ENCODE measurements at regions not wholly inside any gene's neighbourhood (a gene's known extent, or its start where the extent isn't known, plus 50 kb on each side); places are given as distances from the start of the nearest gene placed in this dataset.

DNA sequence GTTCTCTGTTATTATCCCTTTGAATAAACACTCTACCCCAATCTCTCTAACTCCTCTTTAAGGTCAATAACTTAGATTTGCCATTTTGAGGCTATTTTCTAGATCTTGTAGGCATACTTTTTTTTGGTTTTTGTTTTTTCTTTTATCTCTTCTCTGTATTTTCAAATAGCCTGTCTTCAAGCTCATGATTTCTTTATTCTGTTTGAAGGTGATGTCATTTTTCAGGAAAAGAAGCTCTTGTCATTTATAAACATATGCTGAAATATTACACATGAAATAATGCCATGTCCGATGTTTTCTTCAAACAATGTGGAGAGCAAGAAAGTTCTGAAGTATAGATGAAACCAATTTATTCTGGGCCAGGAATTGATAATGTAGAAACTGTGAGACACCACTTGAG, 57.5 kb upstream of the CABCOCO1 start:
- no peak overlapping the region for H3K4me3 ChIP-seq
- TF ChIP-seq EP300 (IDR thresholded peaks at IDR 0.05) (no peak), POLR2A (IDR thresholded peaks at IDR 0.05) (no peak)
- TF ChIP-seq, protein P1, sequence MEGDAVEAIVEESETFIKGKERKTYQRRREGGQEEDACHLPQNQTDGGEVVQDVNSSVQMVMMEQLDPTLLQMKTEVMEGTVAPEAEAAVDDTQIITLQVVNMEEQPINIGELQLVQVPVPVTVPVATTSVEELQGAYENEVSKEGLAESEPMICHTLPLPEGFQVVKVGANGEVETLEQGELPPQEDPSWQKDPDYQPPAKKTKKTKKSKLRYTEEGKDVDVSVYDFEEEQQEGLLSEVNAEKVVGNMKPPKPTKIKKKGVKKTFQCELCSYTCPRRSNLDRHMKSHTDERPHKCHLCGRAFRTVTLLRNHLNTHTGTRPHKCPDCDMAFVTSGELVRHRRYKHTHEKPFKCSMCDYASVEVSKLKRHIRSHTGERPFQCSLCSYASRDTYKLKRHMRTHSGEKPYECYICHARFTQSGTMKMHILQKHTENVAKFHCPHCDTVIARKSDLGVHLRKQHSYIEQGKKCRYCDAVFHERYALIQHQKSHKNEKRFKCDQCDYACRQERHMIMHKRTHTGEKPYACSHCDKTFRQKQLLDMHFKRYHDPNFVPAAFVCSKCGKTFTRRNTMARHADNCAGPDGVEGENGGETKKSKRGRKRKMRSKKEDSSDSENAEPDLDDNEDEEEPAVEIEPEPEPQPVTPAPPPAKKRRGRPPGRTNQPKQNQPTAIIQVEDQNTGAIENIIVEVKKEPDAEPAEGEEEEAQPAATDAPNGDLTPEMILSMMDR (IDR thresholded peaks at IDR 0.05): no peak
- WGBS, 2 donors: 84 to 94% methylated on average over 1 of the region's 1 CpG
- H3K27me3 ChIP-seq: no peaks in the 10 kb centered on the region
- no peaks in the 10 kb centered on the region for H3K4me1 ChIP-seq
- no peak overlapping the region for H3K27ac ChIP-seq
- H3K9me3 ChIP-seq: no peaks in the 10 kb centered on the region
- no peak for DNase-seq (ENCODE audit: low spot score in 2 of 2)
- no peaks in the 10 kb centered on the region for H3K36me3 ChIP-seq

DNA sequence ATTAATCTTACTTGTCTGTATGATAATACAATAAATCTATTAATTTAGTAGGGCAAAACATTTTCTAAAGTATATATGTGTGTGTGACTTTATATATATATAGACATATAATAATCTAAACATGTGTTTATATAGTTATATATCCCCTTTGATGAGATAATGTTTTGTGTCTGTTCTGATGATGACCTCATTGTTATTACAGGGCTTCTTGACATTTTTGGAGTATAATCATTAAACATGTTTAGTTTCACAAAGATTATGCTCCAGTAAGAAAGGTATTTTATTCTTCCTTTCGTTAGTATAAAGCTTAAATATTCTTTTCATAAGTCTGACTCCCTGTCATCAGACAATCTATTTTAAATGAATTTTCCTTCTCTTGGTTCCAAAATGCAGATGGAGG, 62.3 kb upstream of the CABCOCO1 start:
- no peaks in the 10 kb centered on the region for H3K36me3 ChIP-seq
- no peak for DNase-seq (ENCODE audit: low spot score in 2 of 2)
- no peak overlapping the region for H3K4me3 ChIP-seq
- no peaks in the 10 kb centered on the region for H3K9me3 ChIP-seq
- no peak overlapping the region for H3K27ac ChIP-seq
- H3K4me1 ChIP-seq: no peaks in the 10 kb centered on the region
- WGBS, 2 donors: 42 to 53% methylated on average over 1 of the region's 1 CpG
- TF ChIP-seq POLR2A (IDR thresholded peaks at IDR 0.05) (no peak), EP300 (IDR thresholded peaks at IDR 0.05) (no peak)
- TF ChIP-seq, protein P1 (IDR thresholded peaks at IDR 0.05): no peak
- no peaks in the 10 kb centered on the region for H3K27me3 ChIP-seq

DNA sequence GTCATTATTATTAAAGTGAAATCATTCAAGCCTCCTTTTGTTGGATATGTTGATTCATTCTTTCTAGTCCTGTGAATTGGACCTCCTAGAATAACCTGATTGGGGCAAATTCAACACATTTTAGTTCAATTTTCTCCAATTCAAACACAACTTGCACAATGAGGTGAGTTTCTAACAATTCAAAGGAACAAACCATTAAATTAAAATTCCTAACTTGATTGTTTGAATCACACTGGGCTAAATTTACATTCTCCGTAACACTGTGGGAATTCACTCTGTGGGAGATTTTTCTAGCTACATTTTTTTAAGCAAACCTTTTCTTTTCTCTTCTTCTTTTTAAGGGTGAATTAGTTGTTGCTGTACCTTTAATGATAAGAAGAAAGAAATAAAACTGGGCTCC, 68.3 kb upstream of the CABCOCO1 start:
- no peak overlapping the region for H3K4me3 ChIP-seq
- H3K27me3 ChIP-seq: no peaks in the 10 kb centered on the region
- WGBS, 2 donors: 35 to 45% methylated on average over 1 of the region's 1 CpG
- DNase-seq (ENCODE audit: low spot score in 2 of 2): no peak
- no peaks in the 10 kb centered on the region for H3K4me1 ChIP-seq
- TF ChIP-seq, protein P1 (IDR thresholded peaks at IDR 0.05): no peak
- TF ChIP-seq POLR2A (IDR thresholded peaks at IDR 0.05) (no peak), EP300 (IDR thresholded peaks at IDR 0.05) (no peak)
- H3K9me3 ChIP-seq: no peaks in the 10 kb centered on the region
- no peaks in the 10 kb centered on the region for H3K36me3 ChIP-seq
- H3K27ac ChIP-seq: no peak overlapping the region

DNA sequence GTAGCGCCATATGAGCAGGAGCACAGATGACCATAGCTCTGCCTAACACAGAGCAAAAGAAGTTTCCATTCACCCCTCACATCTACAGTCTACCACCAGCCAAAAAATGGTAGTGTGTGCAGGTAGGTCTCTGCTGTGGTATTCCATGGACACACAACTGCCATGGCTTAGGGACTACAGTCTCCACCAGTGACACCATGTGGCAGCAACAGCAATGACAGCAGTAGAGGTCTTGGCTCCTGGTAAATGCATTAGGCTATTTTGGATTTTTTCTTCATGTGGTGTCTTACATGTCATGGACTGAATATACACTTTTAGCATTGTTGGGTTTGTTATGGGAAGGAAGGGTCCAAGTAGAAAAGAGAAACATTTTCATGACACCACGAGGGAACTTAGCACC, 70.1 kb upstream of the CABCOCO1 start:
- H3K27ac ChIP-seq: no peak overlapping the region
- H3K9me3 ChIP-seq: no peaks in the 10 kb centered on the region
- H3K36me3 ChIP-seq: no peaks in the 10 kb centered on the region
- DNase-seq (ENCODE audit: low spot score in 2 of 2): no peak
- H3K4me1 ChIP-seq: no peaks in the 10 kb centered on the region
- TF ChIP-seq, protein P1 (IDR thresholded peaks at IDR 0.05): no peak
- no peak for TF ChIP-seq EP300 (IDR thresholded peaks at IDR 0.05)
- no peak for TF ChIP-seq POLR2A (IDR thresholded peaks at IDR 0.05)
- H3K27me3 ChIP-seq: no peaks in the 10 kb centered on the region
- H3K4me3 ChIP-seq: no peak overlapping the region
- WGBS, 2 donors: 67 to 74% methylated on average over 2 of the region's 2 CpGs

DNA sequence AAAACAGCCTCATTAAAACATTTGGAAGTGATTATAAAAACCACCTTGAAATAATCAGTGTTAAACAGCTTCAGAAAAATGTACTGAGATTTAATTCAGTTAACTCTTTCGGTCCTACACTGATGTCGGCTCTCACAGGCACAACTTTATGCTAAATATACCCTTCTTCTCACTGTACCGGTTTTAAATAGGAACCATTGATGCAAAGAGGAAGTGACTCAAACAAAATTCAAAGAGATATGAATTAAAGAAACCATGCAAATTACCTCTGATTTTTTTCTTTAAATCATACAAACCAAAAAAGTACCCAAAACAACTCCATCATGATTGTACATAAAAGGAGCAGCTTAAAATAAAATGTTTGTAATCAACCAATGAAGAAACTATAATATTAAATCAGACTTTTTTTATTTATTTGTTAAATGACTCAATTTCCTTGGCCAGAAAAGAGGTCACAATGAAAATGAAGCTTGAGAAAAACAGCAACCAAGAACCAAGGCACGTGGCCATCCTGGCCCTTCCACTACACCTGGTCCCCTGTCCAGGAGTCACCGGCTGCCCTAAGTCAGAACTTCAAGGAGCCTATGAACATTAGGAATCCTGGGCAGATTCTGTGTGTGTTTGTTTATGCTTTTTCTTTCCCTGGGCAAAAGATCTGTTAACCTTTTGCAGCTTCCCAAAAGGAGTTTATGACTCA, 73.0 kb upstream of the CABCOCO1 start:
- Histone ChIP-seq H3K36me3 (no peaks in the 10 kb centered on the region), H3K4me3 (no peak overlapping the region), H3K27me3 (no peaks in the 10 kb centered on the region), H3K27ac (no peak overlapping the region), H3K9me3 (no peaks in the 10 kb centered on the region), H3K4me1 (no peaks in the 10 kb centered on the region)
- WGBS, 2 donors: 42 to 44% methylated on average over 5 of the region's 5 CpGs
- no peak for TF ChIP-seq POLR2A (IDR thresholded peaks at IDR 0.05)
- TF ChIP-seq, protein P1 (IDR thresholded peaks at IDR 0.05): no peak
- TF ChIP-seq EP300 (IDR thresholded peaks at IDR 0.05): no peak
- no peak for DNase-seq (ENCODE audit: low spot score in 2 of 2)
